ENCODE measurements at regions not wholly inside any gene's neighbourhood (a gene's known extent, or its start where the extent isn't known, plus 50 kb on each side); places are given as distances from the start of the nearest gene placed in this dataset.

DNA sequence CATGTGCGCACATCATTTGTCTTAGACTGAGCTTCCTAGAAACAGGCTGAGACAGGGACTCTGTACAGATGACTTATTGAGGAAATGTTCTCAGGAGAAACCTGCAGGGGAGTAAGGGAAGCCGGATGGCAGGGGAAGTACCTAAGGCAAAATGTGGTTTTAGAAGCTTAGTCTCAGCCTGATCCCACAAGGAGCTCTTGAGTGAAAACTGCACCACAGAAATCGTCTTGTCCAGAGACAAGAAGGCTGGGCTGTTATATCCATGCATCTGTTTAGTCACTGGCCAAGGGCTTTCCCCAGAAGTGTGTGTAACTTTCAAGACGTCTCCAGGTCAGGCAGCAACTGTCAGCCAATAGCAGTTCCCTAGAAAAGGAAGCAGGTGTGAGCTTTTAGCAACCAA, 86.0 kb downstream of the FUNDC1 start:
- no peak for TF ChIP-seq NFYB (IDR thresholded peaks at IDR 0.05; ENCODE audit: extremely low read depth, insufficient read length)
- no peak for TF ChIP-seq SRSF3 (IDR thresholded peaks at IDR 0.05; ENCODE audit: insufficient read depth, low read length)
- TF ChIP-seq CHD4 (IDR thresholded peaks at IDR 0.05; ENCODE audit: insufficient read depth, insufficient replicate concordance, low read depth, low read length, poor library complexity, severe bottlenecking) = no peak
- TF ChIP-seq, protein P1, sequence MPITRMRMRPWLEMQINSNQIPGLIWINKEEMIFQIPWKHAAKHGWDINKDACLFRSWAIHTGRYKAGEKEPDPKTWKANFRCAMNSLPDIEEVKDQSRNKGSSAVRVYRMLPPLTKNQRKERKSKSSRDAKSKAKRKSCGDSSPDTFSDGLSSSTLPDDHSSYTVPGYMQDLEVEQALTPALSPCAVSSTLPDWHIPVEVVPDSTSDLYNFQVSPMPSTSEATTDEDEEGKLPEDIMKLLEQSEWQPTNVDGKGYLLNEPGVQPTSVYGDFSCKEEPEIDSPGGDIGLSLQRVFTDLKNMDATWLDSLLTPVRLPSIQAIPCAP (CRISPR knock-in tag; IDR thresholded peaks at IDR 0.05; ENCODE audit: borderline replicate concordance) = no peak
- no peak for TF ChIP-seq ARNT (IDR thresholded peaks at IDR 0.05)
- no peak for TF ChIP-seq NR3C1 (CRISPR knock-in tag; IDR thresholded peaks at IDR 0.05)
- TF ChIP-seq POLR2A (conservative IDR thresholded peaks at IDR 0.05) = no peak
- TF ChIP-seq ZNF174 (CRISPR knock-in tag; IDR thresholded peaks at IDR 0.05) = no peak
- TF ChIP-seq RB1 (IDR thresholded peaks at IDR 0.05; ENCODE audit: low read depth) = no peak
- TF ChIP-seq ZNF217 (CRISPR knock-in tag; IDR thresholded peaks at IDR 0.05) = no peak
- no peak for TF ChIP-seq CREB1 (IDR thresholded peaks at IDR 0.05)
- no peak for TF ChIP-seq CREB1 (CRISPR knock-in tag; IDR thresholded peaks at IDR 0.05)
- no peak for TF ChIP-seq FOXJ3 (CRISPR knock-in tag; IDR thresholded peaks at IDR 0.05)

Data from K562 (cell line).